HCT116 (cell line): ENCODE measurements at regions not wholly inside any gene's neighbourhood (a gene's known extent, or its start where the extent isn't known, plus 50 kb on each side); places are given as distances from the start of the nearest gene placed in this dataset.
"Not testable (repeated sequence)": the region's sequence is repeated elsewhere in the genome, so short reads cannot be mapped to it uniquely, and the experiment has no call there.

Experiments
- ATAC-seq: fragments of 200-7000 bp; cut with Tn5 transposase; 2 replicates; pipeline ENCODE4 v1.9.1; 2020; ENCODE audit warnings: mild to moderate bottlenecking, moderate library complexity
- BruUV-seq: library from RNA; stranded (reverse); fragments of 400-500 nt; replicated peaks from 2 replicates; lab custom pipeline; 2021; lab: Mats Ljungman, UMichigan
- CTCF ChIA-PET: fragments of 300-600 bp; sonication (Branson Sonifier 250); formaldehyde crosslinking; loops from one replicate; lab custom pipeline; 2021; ENCODE audit warnings: antibody characterized with exemption; lab: Charles Lee
- POLR2A ChIA-PET: fragments of 300-600, 350-600 bp; sonication (Branson Sonifier 250); formaldehyde crosslinking; loops from one replicate; lab custom pipeline; 2021; ENCODE audit warnings: antibody characterized with exemption; lab: Charles Lee
- RAD21 ChIA-PET, 2 experiments: fragments of 300-600 bp; sonication (Branson Sonifier 250); formaldehyde crosslinking; loops; one replicate each; lab custom pipeline; 2023; ENCODE audit warnings: low total read pairs in 2 of 2; ENCODE audit not compliant: uncharacterized antibody in 2 of 2, unreplicated experiment in 2 of 2, low non-redundant PET in 1 of 2; lab: Charles Lee
- DNase-seq: peaks from one replicate; pipeline ENCODE4 v3.0.0-alpha.2; 2010; ENCODE audit warnings: low read depth, low spot score
- H2AFZ ChIP-seq: fragments of 200-600 bp; shearing (Covaris generic), sonication (generic); 2 replicates; pipeline ENCODE4 v1.6.1; 2017; ENCODE audit warnings: low read depth, mixed run types, mixed read lengths, antibody characterized with exemption, low read length; ENCODE audit not compliant: poor library complexity, severe bottlenecking
- H3K27ac ChIP-seq: 2 replicates; pipeline ENCODE4 v1.5.1; 2012; ENCODE audit warnings: low read depth, low read length
- H3K27me3 ChIP-seq: fragments of 200-600 bp; sonication (generic); 2 replicates; pipeline ENCODE4 v1.6.1; 2016; ENCODE audit warnings: mixed run types, low read length, mixed read lengths; ENCODE audit not compliant: insufficient read depth
- H3K36me3 ChIP-seq, 2 experiments: fragments of 200-500 bp in 1 of 2; fragments of 200-600 bp in 1 of 2; sonication (Bioruptor generic) in 1 of 2; sonication (generic) in 1 of 2; 2 replicates each; pipeline versions ENCODE4 v1.5.1 to v1.6.1; 2014 to 2016; ENCODE audit warnings: low read length in 2 of 2, inconsistent platforms in 1 of 2, mixed read lengths in 1 of 2, mixed run types in 1 of 2; ENCODE audit not compliant: insufficient read depth in 2 of 2, control insufficient read depth in 1 of 2
- H3K4me1 ChIP-seq, 2 experiments: fragments of 200-600 bp in 1 of 2; sonication (generic) in 1 of 2; 2 replicates each; pipeline versions ENCODE4 v1.5.1 to v1.6.1; 2012 to 2017; ENCODE audit warnings: low read length in 2 of 2, inconsistent platforms in 1 of 2, mild to moderate bottlenecking in 1 of 2, mixed read lengths in 1 of 2, mixed run types in 1 of 2, moderate library complexity in 1 of 2; ENCODE audit not compliant: insufficient read depth in 2 of 2, control insufficient read depth in 1 of 2
- H3K4me2 ChIP-seq: fragments of 200-600 bp; sonication (generic); 2 replicates; pipeline ENCODE4 v1.6.1; 2017; ENCODE audit warnings: mixed run types, low read length, mixed read lengths
- H3K4me3 ChIP-seq, 2 experiments: fragments of 200-600 bp in 1 of 2; sonication (generic) in 1 of 2; replicated peaks in 1 of 2; 2 replicates each; pipeline ENCODE4 v1.5.1; 2011 to 2016; ENCODE audit warnings: low read length in 2 of 2, control low read depth in 1 of 2, low read depth in 1 of 2, mild to moderate bottlenecking in 1 of 2, mixed read lengths in 1 of 2, mixed run types in 1 of 2
- H3K79me2 ChIP-seq: fragments of 200-600 bp; sonication (generic); 2 replicates; pipeline ENCODE4 v1.6.1; 2017; ENCODE audit warnings: mild to moderate bottlenecking, mixed run types, low read length, moderate library complexity, mixed read lengths; ENCODE audit not compliant: insufficient read depth
- H3K9ac ChIP-seq: fragments of 200-600 bp; sonication (generic); 2 replicates; pipeline ENCODE4 v1.6.1; 2016; ENCODE audit warnings: low read length, mixed read lengths
- H3K9me2 ChIP-seq: fragments of 200-600 bp; sonication (generic), shearing (Covaris generic); 2 replicates; pipeline ENCODE4 v1.6.1; 2017; ENCODE audit warnings: mixed run types, mild to moderate bottlenecking, moderate library complexity; ENCODE audit not compliant: insufficient read depth
- H3K9me3 ChIP-seq, 2 experiments: fragments of 200-500 bp in 1 of 2; fragments of 200-600 bp in 1 of 2; sonication (Bioruptor generic) in 1 of 2; sonication (generic) in 1 of 2; 2 replicates each; pipeline ENCODE4 v1.6.1; 2014 to 2017; ENCODE audit warnings: low read length in 2 of 2, mixed read lengths in 2 of 2, inconsistent platforms in 1 of 2, low read depth in 1 of 2, mild to moderate bottlenecking in 1 of 2, mixed run types in 1 of 2, moderate library complexity in 1 of 2; ENCODE audit not compliant: control insufficient read depth in 1 of 2, insufficient read depth in 1 of 2
- H4K20me1 ChIP-seq: fragments of 200-600 bp; sonication (generic), shearing (Covaris generic); 2 replicates; pipeline ENCODE4 v1.6.1; 2017; ENCODE audit warnings: mixed run types, mild to moderate bottlenecking, moderate library complexity; ENCODE audit not compliant: insufficient read depth
- EZH2phosphoT487 ChIP-seq: fragments of 200-600 bp; IDR thresholded peaks from 2 replicates; pipeline ENCODE4 v1.6.1; 2018; ENCODE audit warnings: antibody characterized with exemption, borderline replicate concordance
- JUND ChIP-seq: IDR thresholded peaks from 2 replicates; pipeline ENCODE4 v1.6.1; 2012
- RAD21 ChIP-seq: IDR thresholded peaks from 2 replicates; pipeline ENCODE4 v1.6.1; 2012; ENCODE audit warnings: low read depth, mild to moderate bottlenecking
- YY1 ChIP-seq: IDR thresholded peaks from 2 replicates; pipeline ENCODE4 v1.6.1; 2011; ENCODE audit warnings: low read length, low read depth, moderate library complexity, mild to moderate bottlenecking; ENCODE audit not compliant: insufficient replicate concordance; ENCODE audit errors: extremely low read depth
- ZFX ChIP-seq: fragments of 450-650 bp; IDR thresholded peaks from 2 replicates; pipeline ENCODE4 v1.6.1; 2017
- intact Hi-C: fragments of 100-400 bp; cut with micrococcal nuclease; formaldehyde crosslinking; loops from 2 replicates; pipeline ENCODE4 v1.10.0; 2022
- TF ChIP-seq, protein P1 (sequence below), 3 experiments: fragments of 200-600 bp in 1 of 3; sonication (generic) in 1 of 3; IDR thresholded peaks in 2 of 3; conservative IDR thresholded peaks in 1 of 3; 2 replicates each; pipeline ENCODE4 v1.5.1; 2012 to 2017; ENCODE audit warnings: low read depth in 2 of 3, low read length in 2 of 3, antibody characterized with exemption in 1 of 3, borderline replicate concordance in 1 of 3, control low read depth in 1 of 3, mild to moderate bottlenecking in 1 of 3, mixed read lengths in 1 of 3, mixed run types in 1 of 3, moderate library complexity in 1 of 3; ENCODE audit not compliant: insufficient read depth in 1 of 3

- intact Hi-C loops, BruUV-seq, RAD21 ChIA-PET: not testable (repeated sequence)
Observed at GRCh38 chr15:77889828-77890725, 187.4 kb downstream of the TBC1D2B start.

GRCh38 chr15:77889009-77889806, 188.3 kb downstream of the TBC1D2B start:
- H4K20me1 ChIP-seq = no peaks in the 10 kb centered on the region
- BruUV-seq = no TSS peak
- no peaks in the 10 kb centered on the region for H3K36me3 ChIP-seq
- intact Hi-C loops = no loop called here
- H3K4me1 ChIP-seq = peaks cover 2 to 16% of the 10 kb centered on the region in 2 experiments; a peak in 2 of 4 replicates
- CTCF ChIA-PET = no interaction called here
- H3K27ac ChIP-seq = no peak overlapping the region
- H3K9me2 ChIP-seq = no peaks in the 10 kb centered on the region
- no peak overlapping the region for H3K4me2 ChIP-seq
- POLR2A ChIA-PET = no interaction called here
- no peaks in the 10 kb centered on the region for H3K9me3 ChIP-seq
- no peaks in the 10 kb centered on the region for H3K27me3 ChIP-seq
- no peaks in the 10 kb centered on the region for H3K79me2 ChIP-seq
- RAD21 ChIA-PET = no interaction called here
- DNase-seq (no peak), ATAC-seq (no peak)
- H2AFZ ChIP-seq = no peak overlapping the region
- no peak overlapping the region for H3K9ac ChIP-seq
- H3K4me3 ChIP-seq = no peak overlapping the region
- TF ChIP-seq ZFX (no peak), RAD21 (no peak), EZH2phosphoT487 (no peak), JUND (no peak), YY1 (no peak)
- TF ChIP-seq, protein P1, sequence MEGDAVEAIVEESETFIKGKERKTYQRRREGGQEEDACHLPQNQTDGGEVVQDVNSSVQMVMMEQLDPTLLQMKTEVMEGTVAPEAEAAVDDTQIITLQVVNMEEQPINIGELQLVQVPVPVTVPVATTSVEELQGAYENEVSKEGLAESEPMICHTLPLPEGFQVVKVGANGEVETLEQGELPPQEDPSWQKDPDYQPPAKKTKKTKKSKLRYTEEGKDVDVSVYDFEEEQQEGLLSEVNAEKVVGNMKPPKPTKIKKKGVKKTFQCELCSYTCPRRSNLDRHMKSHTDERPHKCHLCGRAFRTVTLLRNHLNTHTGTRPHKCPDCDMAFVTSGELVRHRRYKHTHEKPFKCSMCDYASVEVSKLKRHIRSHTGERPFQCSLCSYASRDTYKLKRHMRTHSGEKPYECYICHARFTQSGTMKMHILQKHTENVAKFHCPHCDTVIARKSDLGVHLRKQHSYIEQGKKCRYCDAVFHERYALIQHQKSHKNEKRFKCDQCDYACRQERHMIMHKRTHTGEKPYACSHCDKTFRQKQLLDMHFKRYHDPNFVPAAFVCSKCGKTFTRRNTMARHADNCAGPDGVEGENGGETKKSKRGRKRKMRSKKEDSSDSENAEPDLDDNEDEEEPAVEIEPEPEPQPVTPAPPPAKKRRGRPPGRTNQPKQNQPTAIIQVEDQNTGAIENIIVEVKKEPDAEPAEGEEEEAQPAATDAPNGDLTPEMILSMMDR (IDR thresholded peaks at IDR 0.05 in 2 of 3, conservative IDR thresholded peaks at IDR 0.05 in 1 of 3; ENCODE audit: borderline replicate concordance in 1 of 3, insufficient read depth in 1 of 3, low read depth in 2 of 3, low read length in 2 of 3) = no peak

More at GRCh38 chr15:77889828-77890725, 187.4 kb downstream of the TBC1D2B start:
- H3K9me3 ChIP-seq, H3K27ac ChIP-seq, H2AFZ ChIP-seq, H3K9me2 ChIP-seq, POLR2A ChIA-PET, H3K79me2 ChIP-seq, H3K9ac ChIP-seq, H3K27me3 ChIP-seq, CTCF ChIA-PET, ATAC-seq, DNase-seq, H3K4me2 ChIP-seq, H3K4me3 ChIP-seq, H3K36me3 ChIP-seq, H4K20me1 ChIP-seq: not testable (repeated sequence)
- H3K4me1 ChIP-seq = peaks cover 2 to 14% of the 10 kb centered on the region in 2 experiments; a peak in 2 of 4 replicates

GRCh38 chr15:77887563-77888429, 189.7 kb downstream of the TBC1D2B start:
- H3K4me1 ChIP-seq = peaks cover 2 to 16% of the 10 kb centered on the region in 2 experiments; a peak in 2 of 4 replicates
- H3K36me3 ChIP-seq = not testable (repeated sequence)
- peak overlapping the region; percentile 38; the same call in 1 of the 2 replicates for H3K27ac ChIP-seq

More at GRCh38 chr15:77887563-77888429, 189.7 kb downstream of the TBC1D2B start:
- POLR2A ChIA-PET, H3K4me3 ChIP-seq, H2AFZ ChIP-seq, BruUV-seq, DNase-seq, H3K79me2 ChIP-seq, intact Hi-C loops, H3K9ac ChIP-seq, H4K20me1 ChIP-seq, H3K9me2 ChIP-seq, CTCF ChIA-PET, H3K9me3 ChIP-seq, RAD21 ChIA-PET, H3K27me3 ChIP-seq: not testable (repeated sequence)
- peak; percentile 89 for ATAC-seq
- peak overlapping the region; percentile 33; the same call in 1 of the 2 replicates for H3K4me2 ChIP-seq
